GM21786 (cell line): ENCODE measurements at regions not wholly inside any gene's neighbourhood (a gene's known extent, or its start where the extent isn't known, plus 50 kb on each side); places are given as distances from the start of the nearest gene placed in this dataset.

Experiments used
- ATAC-seq: cut with Tn5 transposase; IDR thresholded peaks from one replicate; pipeline ENCODE4 v1.9.1; 2021; ENCODE audit not compliant: unreplicated experiment

DNA sequence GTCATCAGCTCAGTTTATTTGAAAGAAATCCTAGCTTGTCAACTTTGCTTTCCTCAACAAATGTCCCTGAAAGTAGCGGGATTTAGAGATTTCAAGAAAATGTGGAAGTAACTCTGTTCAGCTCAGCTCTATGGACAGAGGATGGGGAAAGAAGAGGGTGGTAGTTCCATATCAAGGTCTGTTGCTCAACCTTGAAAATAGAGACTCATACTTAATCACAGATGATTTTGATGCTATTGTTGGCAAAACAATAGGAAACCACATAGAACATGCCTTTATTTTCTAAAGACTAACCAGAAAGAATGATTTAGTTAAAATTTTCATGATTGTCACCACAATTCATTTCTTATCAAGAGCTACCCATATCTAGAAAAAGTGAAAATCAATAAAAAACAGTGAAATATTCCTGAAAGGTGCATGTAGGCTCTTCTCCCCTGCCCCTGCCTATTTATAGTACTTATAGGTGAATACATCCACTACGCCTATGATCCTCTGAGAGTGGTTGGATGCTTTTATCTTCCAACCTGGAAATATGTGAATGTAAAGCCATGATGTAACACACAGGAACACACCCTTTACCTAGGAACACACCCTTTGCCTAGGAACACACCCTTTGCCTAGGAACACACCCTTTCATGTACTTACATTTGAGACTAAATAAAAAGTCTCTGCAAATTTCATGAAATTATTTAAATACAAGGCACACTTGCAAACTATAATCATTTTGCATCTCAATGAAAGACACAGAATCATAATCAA lies 65.8 kb downstream of the ETAA1 start:
- no peak for ATAC-seq

DNA sequence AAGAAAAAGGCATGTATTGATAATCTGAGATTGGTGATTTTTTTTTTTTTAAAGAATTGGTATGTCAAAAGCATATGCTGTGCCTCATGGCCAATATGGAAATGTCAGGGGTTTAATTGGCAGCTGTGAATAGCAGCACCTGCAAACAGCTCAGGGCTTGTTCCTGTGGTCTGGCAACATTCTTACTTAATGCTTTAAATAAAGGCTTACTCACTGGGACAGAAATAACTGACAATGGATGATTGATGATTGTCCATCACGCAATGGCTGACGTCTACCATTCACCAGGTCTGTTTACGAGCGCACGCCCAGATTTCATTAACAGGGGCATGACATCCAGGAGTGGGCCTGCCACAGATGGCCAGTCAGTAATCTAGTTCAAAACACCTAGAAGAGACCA lies 66.7 kb downstream of the ETAA1 start:
- ATAC-seq, result no peak

DNA sequence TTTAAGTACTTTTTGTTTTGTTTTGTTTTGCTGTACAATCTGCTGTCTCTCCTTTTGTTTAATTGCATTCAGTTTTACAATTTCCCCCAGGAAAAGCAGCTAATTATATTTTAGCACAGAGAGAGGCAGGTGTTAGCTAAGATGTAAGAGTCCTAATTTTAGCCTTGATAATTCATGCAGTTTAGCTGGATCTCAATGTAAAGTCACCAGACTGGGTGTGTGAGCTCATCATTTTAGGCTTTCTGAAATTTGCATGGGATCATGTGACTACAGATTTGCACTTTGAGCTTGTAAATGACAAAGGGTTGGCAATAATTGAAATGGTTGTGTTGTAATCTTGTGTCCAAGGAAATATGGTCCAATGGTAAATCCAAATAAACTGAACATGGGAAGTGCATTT lies 68.5 kb downstream of the ETAA1 start:
- no peak for ATAC-seq

DNA sequence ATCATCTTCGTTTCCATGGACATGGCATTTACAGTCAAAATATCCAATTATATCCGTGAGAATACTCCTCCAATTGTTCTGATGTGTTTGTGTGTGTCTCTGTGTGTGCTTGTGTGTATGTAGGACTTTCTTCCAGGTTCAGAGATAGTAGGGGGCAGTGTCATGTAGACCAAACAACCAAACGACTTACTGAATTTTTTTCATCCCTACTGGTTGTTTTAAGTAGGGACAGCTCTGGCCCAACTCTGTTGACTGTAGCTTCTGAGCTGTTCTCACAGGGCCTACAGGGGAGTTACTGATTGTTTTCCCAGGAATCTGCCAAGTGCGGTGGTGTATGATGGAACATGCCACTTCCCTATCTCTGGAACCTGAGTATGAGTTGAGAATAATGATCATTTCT lies 69.6 kb downstream of the ETAA1 start:
- no peak for ATAC-seq

DNA sequence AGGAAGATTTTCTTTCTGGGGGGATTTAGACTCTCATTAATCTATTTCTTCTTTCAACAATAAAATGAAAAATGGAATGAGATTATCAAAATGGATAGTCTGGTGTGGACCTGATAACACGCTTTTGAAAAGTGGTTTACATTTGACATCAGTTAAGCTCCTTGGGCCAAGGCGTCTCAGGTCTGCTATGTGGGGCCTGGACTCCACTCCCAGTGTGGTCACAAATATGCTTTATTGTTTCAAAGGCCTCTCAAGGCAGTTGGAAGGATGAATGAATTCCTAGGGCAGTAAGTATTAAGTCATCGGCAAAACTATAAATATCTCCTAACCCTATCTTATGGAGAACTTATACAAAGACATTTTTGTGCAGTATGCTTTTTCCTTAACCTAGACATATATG lies 74.5 kb downstream of the ETAA1 start:
- ATAC-seq, result no peak

DNA sequence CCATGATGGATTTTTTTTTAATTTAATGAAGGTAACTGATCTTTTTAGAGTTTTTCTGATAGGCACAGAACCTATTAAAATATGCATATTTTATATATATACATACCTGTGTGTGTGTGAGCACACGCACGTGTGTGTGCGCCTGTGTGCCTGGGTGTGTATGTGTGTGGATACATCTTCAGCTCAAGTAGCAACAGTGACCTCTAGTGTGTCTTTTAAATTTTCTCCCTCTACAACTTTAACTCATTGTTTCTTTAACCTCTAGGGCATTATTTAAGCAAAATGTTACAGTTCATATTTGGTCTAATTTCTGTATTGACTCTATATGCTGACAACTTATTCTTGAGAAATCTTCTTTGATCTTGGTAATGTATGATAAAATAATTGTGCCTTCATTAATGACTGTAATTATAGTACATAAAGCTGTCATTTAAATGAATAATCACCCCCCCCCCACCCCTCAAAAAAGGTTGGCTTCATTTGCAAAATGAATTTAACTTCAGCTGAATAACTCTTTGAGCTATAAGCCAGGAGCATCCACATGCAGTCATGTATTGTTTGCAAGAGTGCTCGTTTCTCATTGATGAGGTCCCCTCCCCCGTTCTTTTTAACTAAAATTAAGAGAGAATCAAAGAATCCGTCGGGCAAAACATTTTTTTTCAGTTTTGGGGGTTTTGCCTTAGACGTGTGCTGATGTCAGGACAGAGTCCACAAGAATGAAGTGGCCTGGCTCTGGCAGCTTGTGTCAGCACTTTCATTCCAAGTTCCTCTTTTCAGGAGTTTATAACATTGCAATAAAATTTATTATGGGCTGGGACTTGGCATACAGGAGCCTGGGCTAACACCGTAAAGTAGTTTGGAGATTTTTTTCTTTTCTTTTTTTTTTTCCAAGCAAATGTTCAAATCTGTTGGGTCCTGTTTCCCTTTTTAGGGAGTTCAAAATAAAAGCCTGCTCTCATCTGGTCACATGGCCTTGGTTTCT lies 80.0 kb downstream of the ETAA1 start:
- ATAC-seq, result no peak

DNA sequence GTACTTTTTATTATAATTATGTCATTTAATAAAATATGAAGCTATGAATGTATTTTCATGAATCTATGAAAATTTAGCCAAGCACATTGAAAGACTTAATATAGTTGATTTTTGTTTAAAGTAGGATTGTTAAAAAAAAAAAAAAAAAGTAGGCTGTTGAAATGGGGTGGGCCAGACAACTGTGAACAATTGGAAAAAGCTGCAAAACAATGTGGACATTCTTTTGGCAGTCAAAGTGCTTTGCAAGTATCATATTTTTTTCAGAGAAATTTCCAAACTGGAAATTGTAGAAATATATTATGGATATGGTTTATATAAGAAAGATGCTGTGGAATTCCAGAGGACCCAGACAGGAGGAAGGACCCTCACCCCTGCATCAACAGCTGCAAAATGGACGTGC lies 82.1 kb downstream of the ETAA1 start:
- no peak for ATAC-seq

DNA sequence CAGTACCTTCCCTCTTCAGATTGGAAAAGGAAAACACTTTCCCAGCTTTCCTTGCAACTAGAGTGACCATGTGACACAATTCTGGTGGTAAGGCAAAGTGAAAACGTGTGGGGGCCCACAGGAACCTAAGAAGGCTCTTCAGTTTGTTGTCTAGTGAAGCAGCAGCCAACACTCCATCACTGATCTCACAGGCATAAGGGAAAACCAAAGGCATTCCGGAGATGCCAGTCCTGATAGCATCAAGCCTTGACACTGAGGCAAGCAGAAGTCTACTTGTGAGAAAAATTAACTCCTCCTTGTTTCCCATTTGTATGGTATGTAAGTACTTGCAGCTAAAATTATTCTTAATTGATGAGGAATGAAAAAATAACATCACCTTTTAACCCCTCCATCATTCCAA lies 88.3 kb downstream of the ETAA1 start:
- ATAC-seq, result no peak

DNA sequence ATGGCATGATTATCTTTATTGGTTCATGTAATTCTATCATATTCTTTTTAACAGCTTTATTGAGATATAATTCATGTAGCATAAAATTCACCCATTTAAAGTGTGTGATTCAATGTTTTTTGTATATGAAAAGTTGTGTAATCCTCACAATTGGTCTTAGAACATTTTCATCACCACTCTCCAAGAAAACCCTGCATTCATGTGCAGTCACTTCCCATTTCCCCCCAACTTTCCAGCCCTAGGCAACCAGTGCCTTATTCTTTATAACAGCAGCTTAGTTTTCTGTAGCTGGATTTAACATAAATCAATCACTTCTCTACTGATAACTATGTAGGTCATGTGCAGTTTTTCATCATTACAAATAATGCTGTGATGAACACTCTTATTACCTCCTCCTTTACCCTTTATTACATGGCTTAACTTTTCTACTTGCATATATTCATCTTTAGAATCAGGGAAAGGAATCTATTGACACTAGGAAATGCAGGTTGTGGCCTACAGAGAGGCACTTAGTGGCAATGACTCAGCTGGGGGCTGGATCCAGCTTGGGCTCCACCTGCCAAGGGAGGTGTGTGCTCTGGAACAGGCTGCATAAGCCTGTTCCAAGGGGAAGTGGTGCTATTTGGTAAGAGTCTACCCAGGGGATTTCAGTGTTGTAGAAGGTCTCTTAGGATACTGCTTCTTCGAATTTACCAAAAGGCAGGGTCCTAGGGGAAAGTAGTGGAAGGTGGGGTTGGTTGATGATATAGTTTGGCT lies 89.1 kb downstream of the ETAA1 start:
- no peak for ATAC-seq

DNA sequence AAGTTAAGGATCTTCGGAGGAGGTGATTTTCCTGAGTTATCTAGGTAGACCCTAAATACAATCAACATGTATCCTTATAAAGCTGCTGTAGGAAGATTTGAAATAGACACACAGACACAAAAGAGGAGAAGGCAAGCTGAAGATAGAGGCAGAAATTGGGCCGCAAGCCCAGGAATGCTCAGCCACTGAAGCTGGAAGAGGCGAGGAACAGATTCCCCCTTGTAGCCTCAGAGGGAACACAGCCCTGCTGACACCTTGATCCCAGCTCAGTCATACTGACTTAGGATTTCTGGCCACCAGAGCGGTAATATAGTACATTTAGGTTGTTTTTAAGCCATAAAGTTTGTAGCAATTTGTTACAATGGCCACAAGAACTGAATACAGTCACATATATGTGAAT lies 90.9 kb downstream of the ETAA1 start:
- no peak for ATAC-seq

DNA sequence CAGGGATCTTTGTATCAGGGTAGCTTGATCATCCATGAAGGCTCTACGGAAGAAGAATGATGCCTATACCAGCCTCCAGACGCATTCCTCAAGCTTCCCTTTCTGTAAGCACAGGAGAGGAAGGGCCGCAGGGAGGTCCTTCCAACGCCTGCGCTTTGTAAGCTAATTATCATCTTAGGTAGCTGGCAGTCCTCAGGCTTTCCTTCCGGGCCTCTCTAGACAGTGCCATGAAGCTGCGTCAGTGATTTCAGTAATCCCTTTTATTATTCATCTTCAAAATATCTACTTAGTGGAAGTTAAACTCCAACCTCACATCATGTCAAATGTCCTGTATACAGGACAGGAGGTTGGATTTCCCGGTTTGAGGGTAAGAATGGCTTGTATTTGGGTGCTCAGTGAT lies 92.3 kb downstream of the ETAA1 start:
- ATAC-seq, result no peak

DNA sequence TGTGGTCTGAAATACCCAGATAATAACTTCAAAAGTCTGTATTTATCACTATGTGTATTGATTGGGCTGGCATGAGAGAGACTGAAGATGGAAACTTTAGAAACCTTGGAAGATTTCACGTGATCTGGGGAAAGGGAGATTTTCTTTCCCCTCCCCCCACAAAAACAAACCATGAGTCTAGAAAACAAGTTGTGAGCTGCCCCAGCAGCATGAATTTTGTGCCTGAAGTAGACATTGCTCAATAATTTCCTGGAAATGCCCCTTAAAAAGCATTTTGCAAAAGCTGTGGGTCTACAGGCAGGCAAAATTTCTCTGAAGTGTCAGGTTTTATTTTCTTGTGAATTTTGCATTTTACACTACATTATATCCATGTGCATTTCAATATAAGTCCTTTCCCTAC lies 101.8 kb downstream of the ETAA1 start:
- no peak for ATAC-seq

DNA sequence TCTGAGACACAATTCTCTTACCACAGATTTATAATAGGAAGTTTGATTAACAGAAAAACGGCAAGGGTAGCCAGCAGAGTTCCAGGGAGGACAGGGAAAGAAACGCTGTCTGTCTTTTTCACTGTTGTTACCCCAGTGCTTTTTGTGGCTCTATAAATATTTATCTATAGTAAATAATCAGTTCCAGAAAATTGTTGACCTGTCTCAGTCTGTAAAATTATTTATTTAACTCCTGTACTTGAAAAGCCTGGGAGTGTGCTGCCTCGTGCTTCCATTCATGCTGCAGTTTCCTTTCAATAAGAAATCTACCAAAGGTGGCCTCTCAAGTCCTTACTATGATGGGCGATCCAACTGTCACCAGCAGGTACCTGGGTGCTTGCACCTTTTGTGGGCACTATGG lies 102.9 kb downstream of the ETAA1 start:
- ATAC-seq, result no peak

DNA sequence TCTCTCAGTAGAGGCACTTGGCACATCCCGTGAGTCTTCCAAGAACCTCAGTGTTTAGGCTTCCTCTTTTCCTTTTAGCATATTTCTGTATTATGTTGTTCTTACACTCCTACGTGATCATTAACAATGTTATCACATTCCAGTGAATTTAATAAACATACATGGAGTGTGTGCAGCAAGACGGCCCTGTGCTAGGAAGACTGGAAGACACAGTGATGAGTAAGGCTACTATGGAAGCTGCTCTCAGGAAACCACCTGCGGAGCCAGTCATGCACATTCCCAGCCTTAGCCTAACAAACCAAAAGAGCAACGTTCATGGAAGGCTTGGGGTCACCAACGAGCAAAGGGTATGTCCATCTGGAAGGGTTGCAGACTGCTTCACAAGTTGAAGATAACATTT lies 103.4 kb downstream of the ETAA1 start:
- ATAC-seq, result no peak

DNA sequence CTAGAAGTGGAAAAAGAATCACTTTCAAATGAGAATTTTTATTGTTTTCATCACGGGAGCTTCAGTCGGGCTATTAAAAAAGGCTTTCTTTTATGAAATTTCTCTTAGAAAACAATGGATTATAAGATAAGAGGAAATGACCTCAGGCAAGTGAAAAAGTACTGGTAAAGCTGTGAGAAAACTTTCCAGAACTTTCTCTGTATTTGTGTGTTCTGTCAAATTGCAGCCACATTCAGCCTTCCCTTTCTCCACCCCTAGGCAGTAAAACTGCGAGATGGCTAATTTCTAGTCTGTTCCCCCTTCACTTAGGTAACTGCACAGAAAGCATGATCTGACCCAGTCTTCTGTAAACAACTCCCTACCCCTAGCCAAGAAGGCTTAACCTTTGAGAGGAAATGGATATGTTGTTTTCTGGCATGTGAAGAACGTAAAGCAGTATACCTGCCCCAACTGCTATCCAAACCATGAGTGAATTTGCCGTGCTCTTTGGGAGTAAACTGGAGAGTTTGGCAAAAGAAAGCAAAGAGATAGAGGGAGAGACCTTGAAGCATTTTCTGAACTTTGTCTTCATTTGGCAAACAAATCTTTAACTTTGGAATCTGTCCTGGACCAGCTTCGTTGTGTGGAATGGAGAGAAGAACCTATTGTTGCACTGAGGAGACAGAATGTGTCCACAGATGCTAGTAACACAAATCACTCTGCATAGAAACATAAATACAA lies 105.4 kb downstream of the ETAA1 start:
- no peak for ATAC-seq

DNA sequence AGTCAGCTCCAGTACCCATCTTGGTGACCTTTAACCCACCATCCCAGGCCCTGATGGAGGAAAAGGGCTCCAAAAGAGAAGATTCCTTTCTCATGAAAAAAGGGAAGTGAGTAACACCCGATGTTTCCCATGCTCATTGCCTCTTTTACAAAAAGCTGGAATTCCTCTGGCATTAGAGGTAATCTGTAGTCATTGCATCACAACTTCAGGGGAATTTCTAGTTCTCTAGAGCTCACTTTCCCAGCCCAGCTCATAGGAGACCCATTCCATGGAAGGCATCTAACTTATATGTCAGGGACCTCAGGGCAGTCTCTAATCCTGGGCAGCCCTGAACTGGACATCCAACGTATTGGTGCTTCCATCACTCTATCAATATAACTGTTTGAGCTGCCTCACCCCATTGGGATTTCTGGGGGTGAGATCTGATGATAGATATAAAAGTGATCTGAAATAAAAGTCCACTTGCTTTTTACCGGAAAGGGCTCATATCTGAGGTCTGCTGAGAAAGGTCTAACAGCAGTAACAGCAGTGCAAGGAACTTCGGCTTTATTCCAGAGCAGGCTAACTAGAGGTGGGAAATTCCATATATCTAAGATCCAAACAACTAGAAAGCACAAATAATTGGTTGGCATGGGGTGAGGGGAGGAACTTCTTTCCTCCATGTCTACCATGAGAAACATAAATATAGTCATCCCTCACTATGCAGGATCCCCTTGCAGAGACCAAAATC lies 106.1 kb downstream of the ETAA1 start:
- ATAC-seq, result no peak

DNA sequence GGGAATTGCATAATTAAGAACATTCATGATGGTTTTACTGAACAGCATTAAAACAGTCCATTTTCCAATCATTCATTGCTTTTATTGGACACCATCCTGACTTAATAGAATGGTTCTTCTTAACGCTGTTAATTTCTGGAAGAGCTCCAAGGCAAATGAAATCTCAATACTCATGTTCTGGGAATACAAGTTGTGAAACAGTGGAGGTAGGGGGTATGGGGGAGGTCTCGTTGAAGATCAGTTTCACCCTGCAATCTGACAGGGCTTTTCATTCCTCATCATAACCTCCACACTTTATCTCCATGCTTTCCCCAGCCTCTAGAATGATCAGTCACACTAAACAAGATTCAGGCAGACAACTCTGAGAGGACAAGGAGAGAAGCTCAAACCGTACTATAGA lies 113.6 kb downstream of the ETAA1 start:
- no peak for ATAC-seq

DNA sequence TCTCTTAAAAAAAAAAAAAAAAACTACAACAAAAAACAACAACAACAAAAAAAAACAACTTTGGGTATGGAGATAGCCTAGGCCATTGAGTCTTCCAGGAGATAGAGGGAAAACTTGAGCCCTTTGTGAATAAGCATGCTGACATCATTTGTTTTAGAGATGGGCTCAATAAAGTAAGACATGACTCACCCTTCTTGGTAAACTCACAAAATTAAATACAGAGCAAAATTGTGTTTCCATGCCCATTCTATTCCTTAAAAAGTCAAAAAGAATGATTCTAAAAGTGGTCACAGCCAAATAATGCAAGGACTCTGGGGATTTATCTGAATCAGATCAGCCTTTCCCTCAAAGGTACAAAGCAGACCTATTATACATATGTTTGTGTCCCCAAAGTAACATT lies 117.4 kb downstream of the ETAA1 start:
- no peak for ATAC-seq

DNA sequence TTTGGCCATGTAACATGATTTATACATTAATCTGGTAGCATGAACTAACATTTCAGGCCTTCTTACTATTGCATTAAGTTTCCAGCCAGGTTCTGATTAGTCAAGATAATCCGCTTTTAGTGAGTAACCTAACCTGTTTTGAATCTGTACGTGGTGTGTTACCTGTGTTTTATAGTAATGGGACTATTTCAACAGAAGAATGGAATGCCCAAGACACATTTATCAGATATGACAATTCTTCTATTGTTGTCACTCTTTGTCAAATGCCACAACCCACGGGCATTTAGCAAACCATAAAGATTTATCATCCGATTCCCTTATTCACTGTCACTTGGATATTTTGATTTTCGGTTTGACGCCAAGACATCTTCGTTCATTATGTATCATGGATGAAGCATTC lies 117.9 kb downstream of the ETAA1 start:
- no peak for ATAC-seq

DNA sequence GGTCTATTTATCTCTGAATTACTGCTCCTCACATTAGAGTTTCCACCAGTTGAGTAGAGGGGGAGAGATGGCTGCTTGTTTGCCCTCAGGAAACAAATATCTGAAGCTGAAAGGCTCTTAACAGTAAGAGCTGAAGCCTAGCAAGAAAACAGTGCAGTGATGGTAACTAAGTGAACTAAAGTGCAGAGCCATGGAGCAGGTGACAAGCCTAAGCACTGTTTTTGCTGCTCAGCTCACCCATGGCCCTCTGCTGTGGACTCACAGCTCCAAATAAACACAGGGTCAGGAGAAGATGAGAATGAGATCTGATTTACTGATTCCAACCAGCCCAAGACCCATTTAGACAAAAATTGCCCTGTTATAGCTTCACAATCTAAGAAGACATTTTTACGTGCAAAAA lies 118.4 kb downstream of the ETAA1 start:
- ATAC-seq, result no peak
